GM23338 (cell line): ENCODE measurements at regions not wholly inside any gene's neighbourhood (a gene's known extent, or its start where the extent isn't known, plus 50 kb on each side); places are given as distances from the start of the nearest gene placed in this dataset.

ENCODE experiments used
- CREB1 ChIP-seq: fragments of 250-450 bp; sonication (Bioruptor Pico); IDR thresholded peaks from 2 replicates; pipeline ENCODE4 v1.5.0; 2020; ENCODE audit warnings: low read depth, mild to moderate bottlenecking, moderate library complexity
- EZH2 ChIP-seq: fragments of 200-600 bp; sonication (generic); IDR thresholded peaks from one replicate; pipeline ENCODE4 v1.8.0; 2017; ENCODE audit warnings: antibody characterized with exemption, mild to moderate bottlenecking, low read depth; ENCODE audit not compliant: unreplicated experiment
- EZH2phosphoT487 ChIP-seq: fragments of 200-600 bp; sonication (generic); IDR thresholded peaks from one replicate; pipeline ENCODE4 v1.8.1; 2018; ENCODE audit warnings: antibody characterized with exemption; ENCODE audit not compliant: unreplicated experiment
- JUNB ChIP-seq: IDR thresholded peaks from one replicate; pipeline ENCODE4 v1.6.1; 2016; ENCODE audit warnings: antibody characterized with exemption; ENCODE audit not compliant: unreplicated experiment
- POLR2AphosphoS5 ChIP-seq: IDR thresholded peaks from 2 replicates; pipeline ENCODE4 v1.6.1; 2016; ENCODE audit warnings: antibody characterized with exemption, low read depth
- STAT1 ChIP-seq: IDR thresholded peaks from one replicate; pipeline ENCODE4 v1.6.1; 2016; ENCODE audit warnings: antibody characterized with exemption; ENCODE audit not compliant: unreplicated experiment
- ZNF114 ChIP-seq: fragments of 250-450 bp; sonication (Bioruptor Pico); IDR thresholded peaks from 2 replicates; pipeline ENCODE4 v1.5.0; 2020; ENCODE audit warnings: mild to moderate bottlenecking, moderate library complexity
- ZNF331 ChIP-seq: fragments of 250-450 bp; sonication (Bioruptor Pico); IDR thresholded peaks from 2 replicates; pipeline ENCODE4 v1.5.0; 2020; ENCODE audit warnings: low read depth, mild to moderate bottlenecking, moderate library complexity
- TF ChIP-seq, protein P1 (sequence below), 2 experiments: fragments of 200-600 bp in 1 of 2; sonication (generic) in 1 of 2; conservative IDR thresholded peaks; 2 replicates each; pipeline versions ENCODE4 v1.5.1 to v1.6.1; 2016 to 2017; ENCODE audit warnings: antibody characterized with exemption in 2 of 2, low read depth in 2 of 2, mild to moderate bottlenecking in 2 of 2, moderate library complexity in 1 of 2
- TF ChIP-seq, protein P2 (sequence below): IDR thresholded peaks from one replicate; pipeline ENCODE4 v1.6.1; 2018; ENCODE audit warnings: antibody characterized with exemption; ENCODE audit not compliant: unreplicated experiment
- TF ChIP-seq, protein P3 (sequence below): fragments of 250-450 bp; sonication (Bioruptor Pico); IDR thresholded peaks from 2 replicates; pipeline ENCODE4 v1.5.0; 2020; ENCODE audit warnings: mild to moderate bottlenecking, moderate library complexity

DNA sequence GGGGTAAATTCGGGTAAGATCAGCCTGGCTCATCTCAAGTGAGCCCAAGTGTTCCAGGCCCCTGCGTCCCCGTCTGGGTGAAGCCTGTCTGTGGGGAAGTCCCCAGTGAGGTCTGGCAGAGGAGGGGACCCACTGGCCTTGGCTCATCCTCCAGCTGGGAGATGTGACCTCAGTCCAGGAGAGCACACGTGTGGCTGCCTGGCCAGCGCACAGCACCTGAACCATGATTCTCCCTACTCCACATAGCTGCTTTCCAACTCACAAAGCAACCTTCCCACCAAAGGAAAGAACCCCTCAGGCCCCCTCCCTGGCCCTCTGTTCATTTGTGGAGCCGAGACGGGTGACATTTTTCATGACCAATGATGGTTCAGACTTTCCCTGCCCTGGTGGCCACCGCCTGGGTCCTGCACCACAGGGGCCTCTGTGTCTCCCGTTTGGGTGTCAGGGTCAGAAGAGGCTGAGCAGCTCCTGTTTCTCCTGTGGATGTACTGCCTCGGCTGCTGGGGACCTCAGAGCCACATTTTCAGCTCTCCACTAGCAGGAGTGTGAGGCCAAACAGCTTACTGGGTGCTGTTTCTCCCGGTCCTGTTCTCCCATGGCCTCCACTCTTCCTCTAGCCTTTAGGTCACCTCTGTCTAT, 111.4 kb downstream of the CPZ start:
- TF ChIP-seq, protein P1, sequence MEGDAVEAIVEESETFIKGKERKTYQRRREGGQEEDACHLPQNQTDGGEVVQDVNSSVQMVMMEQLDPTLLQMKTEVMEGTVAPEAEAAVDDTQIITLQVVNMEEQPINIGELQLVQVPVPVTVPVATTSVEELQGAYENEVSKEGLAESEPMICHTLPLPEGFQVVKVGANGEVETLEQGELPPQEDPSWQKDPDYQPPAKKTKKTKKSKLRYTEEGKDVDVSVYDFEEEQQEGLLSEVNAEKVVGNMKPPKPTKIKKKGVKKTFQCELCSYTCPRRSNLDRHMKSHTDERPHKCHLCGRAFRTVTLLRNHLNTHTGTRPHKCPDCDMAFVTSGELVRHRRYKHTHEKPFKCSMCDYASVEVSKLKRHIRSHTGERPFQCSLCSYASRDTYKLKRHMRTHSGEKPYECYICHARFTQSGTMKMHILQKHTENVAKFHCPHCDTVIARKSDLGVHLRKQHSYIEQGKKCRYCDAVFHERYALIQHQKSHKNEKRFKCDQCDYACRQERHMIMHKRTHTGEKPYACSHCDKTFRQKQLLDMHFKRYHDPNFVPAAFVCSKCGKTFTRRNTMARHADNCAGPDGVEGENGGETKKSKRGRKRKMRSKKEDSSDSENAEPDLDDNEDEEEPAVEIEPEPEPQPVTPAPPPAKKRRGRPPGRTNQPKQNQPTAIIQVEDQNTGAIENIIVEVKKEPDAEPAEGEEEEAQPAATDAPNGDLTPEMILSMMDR (conservative IDR thresholded peaks at IDR 0.05; ENCODE audit: low read depth in 2 of 2) = no peak
- TF ChIP-seq CREB1 (CRISPR knock-in tag) (no peak), EZH2 (no peak), ZNF114 (CRISPR knock-in tag) (no peak), POLR2AphosphoS5 (no peak), STAT1 (no peak), JUNB (no peak), ZNF331 (CRISPR knock-in tag) (no peak), EZH2phosphoT487 (no peak)
- TF ChIP-seq, protein P2, sequence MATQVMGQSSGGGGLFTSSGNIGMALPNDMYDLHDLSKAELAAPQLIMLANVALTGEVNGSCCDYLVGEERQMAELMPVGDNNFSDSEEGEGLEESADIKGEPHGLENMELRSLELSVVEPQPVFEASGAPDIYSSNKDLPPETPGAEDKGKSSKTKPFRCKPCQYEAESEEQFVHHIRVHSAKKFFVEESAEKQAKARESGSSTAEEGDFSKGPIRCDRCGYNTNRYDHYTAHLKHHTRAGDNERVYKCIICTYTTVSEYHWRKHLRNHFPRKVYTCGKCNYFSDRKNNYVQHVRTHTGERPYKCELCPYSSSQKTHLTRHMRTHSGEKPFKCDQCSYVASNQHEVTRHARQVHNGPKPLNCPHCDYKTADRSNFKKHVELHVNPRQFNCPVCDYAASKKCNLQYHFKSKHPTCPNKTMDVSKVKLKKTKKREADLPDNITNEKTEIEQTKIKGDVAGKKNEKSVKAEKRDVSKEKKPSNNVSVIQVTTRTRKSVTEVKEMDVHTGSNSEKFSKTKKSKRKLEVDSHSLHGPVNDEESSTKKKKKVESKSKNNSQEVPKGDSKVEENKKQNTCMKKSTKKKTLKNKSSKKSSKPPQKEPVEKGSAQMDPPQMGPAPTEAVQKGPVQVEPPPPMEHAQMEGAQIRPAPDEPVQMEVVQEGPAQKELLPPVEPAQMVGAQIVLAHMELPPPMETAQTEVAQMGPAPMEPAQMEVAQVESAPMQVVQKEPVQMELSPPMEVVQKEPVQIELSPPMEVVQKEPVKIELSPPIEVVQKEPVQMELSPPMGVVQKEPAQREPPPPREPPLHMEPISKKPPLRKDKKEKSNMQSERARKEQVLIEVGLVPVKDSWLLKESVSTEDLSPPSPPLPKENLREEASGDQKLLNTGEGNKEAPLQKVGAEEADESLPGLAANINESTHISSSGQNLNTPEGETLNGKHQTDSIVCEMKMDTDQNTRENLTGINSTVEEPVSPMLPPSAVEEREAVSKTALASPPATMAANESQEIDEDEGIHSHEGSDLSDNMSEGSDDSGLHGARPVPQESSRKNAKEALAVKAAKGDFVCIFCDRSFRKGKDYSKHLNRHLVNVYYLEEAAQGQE = no peak
- TF ChIP-seq, protein P3, sequence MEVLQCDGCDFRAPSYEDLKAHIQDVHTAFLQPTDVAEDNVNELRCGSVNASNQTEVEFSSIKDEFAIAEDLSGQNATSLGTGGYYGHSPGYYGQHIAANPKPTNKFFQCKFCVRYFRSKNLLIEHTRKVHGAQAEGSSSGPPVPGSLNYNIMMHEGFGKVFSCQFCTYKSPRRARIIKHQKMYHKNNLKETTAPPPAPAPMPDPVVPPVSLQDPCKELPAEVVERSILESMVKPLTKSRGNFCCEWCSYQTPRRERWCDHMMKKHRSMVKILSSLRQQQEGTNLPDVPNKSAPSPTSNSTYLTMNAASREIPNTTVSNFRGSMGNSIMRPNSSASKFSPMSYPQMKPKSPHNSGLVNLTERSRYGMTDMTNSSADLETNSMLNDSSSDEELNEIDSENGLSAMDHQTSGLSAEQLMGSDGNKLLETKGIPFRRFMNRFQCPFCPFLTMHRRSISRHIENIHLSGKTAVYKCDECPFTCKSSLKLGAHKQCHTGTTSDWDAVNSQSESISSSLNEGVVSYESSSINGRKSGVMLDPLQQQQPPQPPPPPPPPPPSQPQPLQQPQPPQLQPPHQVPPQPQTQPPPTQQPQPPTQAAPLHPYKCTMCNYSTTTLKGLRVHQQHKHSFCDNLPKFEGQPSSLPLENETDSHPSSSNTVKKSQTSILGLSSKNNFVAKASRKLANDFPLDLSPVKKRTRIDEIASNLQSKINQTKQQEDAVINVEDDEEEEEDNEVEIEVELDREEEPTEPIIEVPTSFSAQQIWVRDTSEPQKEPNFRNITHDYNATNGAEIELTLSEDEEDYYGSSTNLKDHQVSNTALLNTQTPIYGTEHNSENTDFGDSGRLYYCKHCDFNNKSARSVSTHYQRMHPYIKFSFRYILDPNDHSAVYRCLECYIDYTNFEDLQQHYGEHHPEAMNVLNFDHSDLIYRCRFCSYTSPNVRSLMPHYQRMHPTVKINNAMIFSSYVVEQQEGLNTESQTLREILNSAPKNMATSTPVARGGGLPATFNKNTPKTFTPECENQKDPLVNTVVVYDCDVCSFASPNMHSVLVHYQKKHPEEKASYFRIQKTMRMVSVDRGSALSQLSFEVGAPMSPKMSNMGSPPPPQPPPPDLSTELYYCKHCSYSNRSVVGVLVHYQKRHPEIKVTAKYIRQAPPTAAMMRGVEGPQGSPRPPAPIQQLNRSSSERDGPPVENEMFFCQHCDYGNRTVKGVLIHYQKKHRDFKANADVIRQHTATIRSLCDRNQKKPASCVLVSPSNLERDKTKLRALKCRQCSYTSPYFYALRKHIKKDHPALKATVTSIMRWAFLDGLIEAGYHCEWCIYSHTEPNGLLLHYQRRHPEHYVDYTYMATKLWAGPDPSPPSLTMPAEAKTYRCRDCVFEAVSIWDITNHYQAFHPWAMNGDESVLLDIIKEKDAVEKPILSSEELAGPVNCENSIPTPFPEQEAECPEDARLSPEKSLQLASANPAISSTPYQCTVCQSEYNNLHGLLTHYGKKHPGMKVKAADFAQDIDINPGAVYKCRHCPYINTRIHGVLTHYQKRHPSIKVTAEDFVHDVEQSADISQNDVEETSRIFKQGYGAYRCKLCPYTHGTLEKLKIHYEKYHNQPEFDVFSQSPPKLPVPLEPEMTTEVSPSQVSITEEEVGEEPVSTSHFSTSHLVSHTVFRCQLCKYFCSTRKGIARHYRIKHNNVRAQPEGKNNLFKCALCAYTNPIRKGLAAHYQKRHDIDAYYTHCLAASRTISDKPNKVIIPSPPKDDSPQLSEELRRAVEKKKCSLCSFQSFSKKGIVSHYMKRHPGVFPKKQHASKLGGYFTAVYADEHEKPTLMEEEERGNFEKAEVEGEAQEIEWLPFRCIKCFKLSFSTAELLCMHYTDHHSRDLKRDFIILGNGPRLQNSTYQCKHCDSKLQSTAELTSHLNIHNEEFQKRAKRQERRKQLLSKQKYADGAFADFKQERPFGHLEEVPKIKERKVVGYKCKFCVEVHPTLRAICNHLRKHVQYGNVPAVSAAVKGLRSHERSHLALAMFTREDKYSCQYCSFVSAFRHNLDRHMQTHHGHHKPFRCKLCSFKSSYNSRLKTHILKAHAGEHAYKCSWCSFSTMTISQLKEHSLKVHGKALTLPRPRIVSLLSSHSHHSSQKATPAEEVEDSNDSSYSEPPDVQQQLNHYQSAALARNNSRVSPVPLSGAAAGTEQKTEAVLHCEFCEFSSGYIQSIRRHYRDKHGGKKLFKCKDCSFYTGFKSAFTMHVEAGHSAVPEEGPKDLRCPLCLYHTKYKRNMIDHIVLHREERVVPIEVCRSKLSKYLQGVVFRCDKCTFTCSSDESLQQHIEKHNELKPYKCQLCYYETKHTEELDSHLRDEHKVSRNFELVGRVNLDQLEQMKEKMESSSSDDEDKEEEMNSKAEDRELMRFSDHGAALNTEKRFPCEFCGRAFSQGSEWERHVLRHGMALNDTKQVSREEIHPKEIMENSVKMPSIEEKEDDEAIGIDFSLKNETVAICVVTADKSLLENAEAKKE = no peak
